MM.1S (cell line): ENCODE measurements at regions not wholly inside any gene's neighbourhood (a gene's known extent, or its start where the extent isn't known, plus 50 kb on each side); places are given as distances from the start of the nearest gene placed in this dataset.

Experiments used
- DNase-seq: peaks from one replicate; pipeline ENCODE4 v3.0.0-alpha.2; 2015
- H2AFZ ChIP-seq: fragments of 300-600 bp; sonication (generic); 2 replicates; pipeline ENCODE4 v1.6.0; 2016; ENCODE audit warnings: antibody characterized with exemption, low read length
- H3F3A ChIP-seq: fragments of 300-600 bp; sonication (generic); 2 replicates; pipeline ENCODE4 v1.6.1; 2016; ENCODE audit warnings: mild to moderate bottlenecking, antibody characterized with exemption, low read length, moderate library complexity, mixed read lengths; ENCODE audit not compliant: insufficient read depth
- H3K27ac ChIP-seq: fragments of 300-600 bp; sonication (generic); 2 replicates; pipeline ENCODE4 v1.5.1; 2016; ENCODE audit warnings: mild to moderate bottlenecking, low read length
- H3K27me3 ChIP-seq: fragments of 300-600 bp; sonication (generic); replicated peaks from 2 replicates; pipeline ENCODE4 v1.6.0; 2016; ENCODE audit warnings: low read length; ENCODE audit not compliant: insufficient read depth
- H3K36me3 ChIP-seq: fragments of 300-600 bp; sonication (generic); replicated peaks from 2 replicates; pipeline ENCODE4 v1.6.1; 2016; ENCODE audit warnings: mild to moderate bottlenecking, low read length, mixed read lengths; ENCODE audit not compliant: insufficient read depth
- H3K4me1 ChIP-seq: fragments of 300-600 bp; sonication (generic); 2 replicates; pipeline ENCODE4 v1.6.1; 2016; ENCODE audit warnings: low read length, mixed read lengths
- H3K4me2 ChIP-seq: fragments of 300-600 bp; sonication (generic); 2 replicates; pipeline ENCODE4 v1.6.0; 2016; ENCODE audit warnings: low read depth, low read length
- H3K4me3 ChIP-seq: fragments of 300-600 bp; sonication (generic); 2 replicates; pipeline ENCODE4 v1.5.1; 2016; ENCODE audit warnings: low read length, mixed read lengths
- H3K79me2 ChIP-seq: fragments of 300-600 bp; sonication (generic); 2 replicates; pipeline ENCODE4 v1.6.1; 2016; ENCODE audit warnings: mixed run types, low read length, mixed read lengths
- H3K9ac ChIP-seq: fragments of 300-600 bp; sonication (generic); 2 replicates; pipeline ENCODE4 v1.6.1; 2016; ENCODE audit warnings: low read length, mixed read lengths
- H3K9me2 ChIP-seq: fragments of 300-600 bp; sonication (generic); replicated peaks from 2 replicates; pipeline ENCODE4 v1.6.1; 2016; ENCODE audit warnings: mild to moderate bottlenecking, low read length, mixed read lengths; ENCODE audit not compliant: insufficient read depth
- H3K9me3 ChIP-seq: fragments of 300-600 bp; sonication (generic); replicated peaks from 2 replicates; pipeline ENCODE4 v1.6.1; 2016; ENCODE audit warnings: mild to moderate bottlenecking, low read length, mixed read lengths; ENCODE audit not compliant: insufficient read depth
- H4K20me1 ChIP-seq: fragments of 300-600 bp; sonication (generic); 2 replicates; pipeline ENCODE4 v1.6.1; 2016; ENCODE audit warnings: mild to moderate bottlenecking, low read length, moderate library complexity, mixed read lengths; ENCODE audit not compliant: insufficient read depth
- EZH2 ChIP-seq: fragments of 300-600 bp; sonication (generic); optimal IDR thresholded peaks from 2 replicates; pipeline ENCODE3; 2017; ENCODE audit warnings: low read depth, mild to moderate bottlenecking, antibody characterized with exemption, low read length, mixed read lengths
- EZH2phosphoT487 ChIP-seq: fragments of 300-600 bp; sonication (generic); IDR thresholded peaks from 2 replicates; pipeline ENCODE4 v1.6.1; 2018; ENCODE audit warnings: antibody characterized with exemption, low read length
- TF ChIP-seq, protein P1 (sequence below): fragments of 300-600 bp; sonication (generic); IDR thresholded peaks from 2 replicates; pipeline ENCODE4 v1.5.1; 2016; ENCODE audit warnings: antibody characterized with exemption, low read length, mixed read lengths

DNA sequence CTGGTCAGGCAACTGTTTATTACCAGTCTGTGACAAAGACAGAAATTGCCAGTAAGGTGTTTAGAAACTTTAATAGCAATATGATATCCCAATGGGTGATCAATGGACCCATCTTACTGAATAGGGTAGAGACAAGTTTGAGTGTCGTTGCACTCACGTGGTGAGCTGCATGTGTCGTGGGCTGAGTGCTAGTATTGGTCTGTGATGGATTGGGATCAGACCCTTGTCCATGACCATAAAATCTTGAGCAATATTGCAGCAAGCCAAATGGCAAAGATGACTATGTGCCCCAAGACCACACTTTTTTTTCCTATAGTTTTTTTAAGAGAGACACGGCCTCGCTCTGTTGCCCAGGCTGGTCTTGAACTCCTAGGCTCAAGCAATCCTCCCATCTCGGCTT is 114.5 kb downstream of the PALM2AKAP2 start:
- no peak overlapping the region for H3K9ac ChIP-seq
- DNase-seq, result no peak
- H3K4me1 ChIP-seq, result no peaks in the 10 kb centered on the region
- no peak overlapping the region for H3K4me2 ChIP-seq
- no peaks in the 10 kb centered on the region for H4K20me1 ChIP-seq
- no peak overlapping the region for H2AFZ ChIP-seq
- no peak overlapping the region for H3K4me3 ChIP-seq
- no peak for TF ChIP-seq EZH2phosphoT487
- no peak for TF ChIP-seq EZH2
- TF ChIP-seq, protein P1, sequence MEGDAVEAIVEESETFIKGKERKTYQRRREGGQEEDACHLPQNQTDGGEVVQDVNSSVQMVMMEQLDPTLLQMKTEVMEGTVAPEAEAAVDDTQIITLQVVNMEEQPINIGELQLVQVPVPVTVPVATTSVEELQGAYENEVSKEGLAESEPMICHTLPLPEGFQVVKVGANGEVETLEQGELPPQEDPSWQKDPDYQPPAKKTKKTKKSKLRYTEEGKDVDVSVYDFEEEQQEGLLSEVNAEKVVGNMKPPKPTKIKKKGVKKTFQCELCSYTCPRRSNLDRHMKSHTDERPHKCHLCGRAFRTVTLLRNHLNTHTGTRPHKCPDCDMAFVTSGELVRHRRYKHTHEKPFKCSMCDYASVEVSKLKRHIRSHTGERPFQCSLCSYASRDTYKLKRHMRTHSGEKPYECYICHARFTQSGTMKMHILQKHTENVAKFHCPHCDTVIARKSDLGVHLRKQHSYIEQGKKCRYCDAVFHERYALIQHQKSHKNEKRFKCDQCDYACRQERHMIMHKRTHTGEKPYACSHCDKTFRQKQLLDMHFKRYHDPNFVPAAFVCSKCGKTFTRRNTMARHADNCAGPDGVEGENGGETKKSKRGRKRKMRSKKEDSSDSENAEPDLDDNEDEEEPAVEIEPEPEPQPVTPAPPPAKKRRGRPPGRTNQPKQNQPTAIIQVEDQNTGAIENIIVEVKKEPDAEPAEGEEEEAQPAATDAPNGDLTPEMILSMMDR, result no peak
- H3K9me3 ChIP-seq, result no peaks in the 10 kb centered on the region
- no peaks in the 10 kb centered on the region for H3K27me3 ChIP-seq
- no peaks in the 10 kb centered on the region for H3K9me2 ChIP-seq
- no peak overlapping the region for H3K27ac ChIP-seq
- H3F3A ChIP-seq, result no peaks in the 10 kb centered on the region
- no peaks in the 10 kb centered on the region for H3K36me3 ChIP-seq
- H3K79me2 ChIP-seq, result no peaks in the 10 kb centered on the region

DNA sequence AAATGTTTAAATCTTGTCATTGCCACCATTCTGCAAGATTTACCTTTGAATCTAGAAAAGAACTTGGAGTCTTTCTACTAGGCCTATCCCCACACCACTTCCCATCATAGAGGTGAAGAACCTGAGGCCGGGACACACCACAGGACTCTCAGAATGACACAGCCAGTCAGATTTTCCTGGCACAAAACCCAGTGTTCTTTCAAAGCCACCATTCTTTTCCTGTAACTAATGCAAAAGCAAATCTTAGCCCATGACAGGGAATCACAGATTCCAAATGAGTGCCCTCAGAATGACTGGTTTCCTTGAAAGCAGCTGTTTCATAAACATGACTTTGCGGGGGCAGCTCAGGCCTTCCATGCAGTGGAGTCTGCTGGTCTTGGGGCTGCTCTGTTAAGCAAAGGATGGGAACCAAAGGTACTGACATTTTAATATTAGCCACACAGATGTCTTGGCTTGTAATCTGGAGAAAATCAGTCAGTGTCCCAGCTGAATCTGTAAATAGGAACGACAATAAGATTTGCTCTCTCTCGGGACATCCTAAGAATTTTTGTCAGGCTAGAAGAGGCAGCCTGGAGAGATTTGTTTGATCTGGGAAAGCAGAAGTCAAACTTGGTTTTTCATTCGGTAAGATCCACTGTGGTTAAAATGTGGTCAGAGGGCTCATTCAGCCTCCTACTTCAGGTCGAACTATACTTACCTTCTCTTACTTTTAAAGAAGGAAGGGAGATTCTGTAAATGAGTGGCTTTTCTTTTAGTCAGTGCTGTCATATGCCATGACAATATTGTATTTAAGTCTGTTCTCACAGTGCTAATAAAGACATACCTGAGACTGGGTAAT is 115.1 kb downstream of the PALM2AKAP2 start:
- Histone ChIP-seq H3K9me2 (no peaks in the 10 kb centered on the region), H3K27ac (no peak overlapping the region), H3F3A (no peaks in the 10 kb centered on the region), H4K20me1 (no peaks in the 10 kb centered on the region), H3K4me3 (no peak overlapping the region), H3K36me3 (no peaks in the 10 kb centered on the region), H3K27me3 (no peaks in the 10 kb centered on the region), H3K9me3 (no peaks in the 10 kb centered on the region), H3K9ac (no peak overlapping the region), H3K4me1 (no peaks in the 10 kb centered on the region), H3K79me2 (no peaks in the 10 kb centered on the region), H2AFZ (no peak overlapping the region), H3K4me2 (no peak overlapping the region)
- TF ChIP-seq EZH2phosphoT487, result no peak
- no peak for TF ChIP-seq EZH2
- TF ChIP-seq, protein P1, result no peak
- no peak for DNase-seq

DNA sequence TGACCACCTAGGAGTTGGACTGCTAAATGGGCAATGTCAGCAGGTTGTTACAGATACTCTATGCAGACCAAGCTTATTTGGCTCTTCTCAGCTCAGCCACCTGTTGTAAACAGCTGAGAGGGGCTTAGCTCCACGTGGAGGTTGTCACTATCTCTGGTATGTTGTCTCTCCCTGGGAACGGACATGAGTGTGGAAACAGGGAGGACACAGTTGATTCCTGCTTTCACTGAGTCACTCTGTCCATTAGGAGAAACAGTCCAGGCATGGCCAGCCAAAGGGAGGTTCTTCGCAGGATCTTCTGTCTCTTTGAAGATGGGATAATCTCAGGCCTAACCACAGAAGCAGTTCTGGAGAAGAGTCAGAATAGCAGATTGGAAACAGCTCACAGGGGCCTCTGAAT is 121.2 kb downstream of the PALM2AKAP2 start:
- Histone ChIP-seq H3F3A (no peaks in the 10 kb centered on the region), H3K27me3 (no peaks in the 10 kb centered on the region), H3K79me2 (no peaks in the 10 kb centered on the region), H2AFZ (no peak overlapping the region), H3K4me2 (no peak overlapping the region), H3K4me1 (peaks cover 9% of the 10 kb centered on the region), H3K36me3 (no peaks in the 10 kb centered on the region), H3K27ac (no peak overlapping the region), H3K9me2 (no peaks in the 10 kb centered on the region), H4K20me1 (no peaks in the 10 kb centered on the region), H3K9me3 (no peaks in the 10 kb centered on the region), H3K4me3 (no peak overlapping the region), H3K9ac (no peak overlapping the region)
- no peak for TF ChIP-seq EZH2phosphoT487
- no peak for DNase-seq

DNA sequence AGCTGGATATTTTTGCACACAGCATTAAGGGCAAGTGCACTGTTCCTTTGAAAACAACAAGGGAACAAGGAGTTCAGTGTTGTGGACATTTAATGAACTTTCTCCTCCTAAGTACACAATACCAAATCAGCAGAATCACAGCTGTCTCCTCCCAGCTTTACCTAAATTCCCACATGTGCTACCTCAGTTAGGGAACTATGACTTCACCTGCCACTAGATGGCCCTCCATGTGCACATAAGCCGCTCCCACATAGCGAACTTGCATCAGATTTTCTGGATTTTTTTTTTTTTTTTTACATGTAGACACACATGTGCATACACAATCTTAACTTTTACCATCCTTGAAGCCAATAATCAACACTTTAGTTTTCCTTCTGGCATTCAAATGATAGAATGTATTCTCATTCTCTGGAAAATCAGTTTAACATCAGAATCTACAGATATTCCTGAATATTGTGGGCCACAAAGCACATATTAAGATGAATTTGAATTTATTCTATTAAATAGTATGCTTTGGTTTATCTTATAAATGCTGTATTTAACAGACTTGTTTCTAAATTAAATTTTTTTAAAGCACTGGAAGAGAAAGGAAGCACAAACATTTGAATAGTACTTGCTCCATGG is 123.6 kb downstream of the PALM2AKAP2 start:
- H3K4me2 ChIP-seq, result no peak overlapping the region
- no peaks in the 10 kb centered on the region for H3K79me2 ChIP-seq
- H3K4me1 ChIP-seq, result peaks cover 32% of the 10 kb centered on the region
- no peak overlapping the region for H2AFZ ChIP-seq
- H3K9me3 ChIP-seq, result no peaks in the 10 kb centered on the region
- TF ChIP-seq EZH2 (no peak), EZH2phosphoT487 (no peak)
- TF ChIP-seq, protein P1, result peak; percentile 88
- H3K9me2 ChIP-seq, result no peaks in the 10 kb centered on the region
- peak; percentile 84 for DNase-seq
- H3K36me3 ChIP-seq, result no peaks in the 10 kb centered on the region
- H3K9ac ChIP-seq, result no peak overlapping the region
- H3F3A ChIP-seq, result peaks cover 10% of the 10 kb centered on the region; the same call in 1 of the 2 replicates
- H4K20me1 ChIP-seq, result no peaks in the 10 kb centered on the region
- no peak overlapping the region for H3K27ac ChIP-seq
- no peak overlapping the region for H3K4me3 ChIP-seq
- H3K27me3 ChIP-seq, result no peaks in the 10 kb centered on the region
